Renal pelvis (tissue), 1 donor: ENCODE measurements at regions not wholly inside any gene's neighbourhood (a gene's known extent, or its start where the extent isn't known, plus 50 kb on each side); places are given as distances from the start of the nearest gene placed in this dataset.

Experiments
- DNase-seq: peaks from one replicate; pipeline ENCODE4 v3.0.0-alpha.2; 2013

GRCh38 chr20:37598100-37598543 is 70.4 kb upstream of the BLCAP start:
- peak; percentile 37 for DNase-seq

DNA sequence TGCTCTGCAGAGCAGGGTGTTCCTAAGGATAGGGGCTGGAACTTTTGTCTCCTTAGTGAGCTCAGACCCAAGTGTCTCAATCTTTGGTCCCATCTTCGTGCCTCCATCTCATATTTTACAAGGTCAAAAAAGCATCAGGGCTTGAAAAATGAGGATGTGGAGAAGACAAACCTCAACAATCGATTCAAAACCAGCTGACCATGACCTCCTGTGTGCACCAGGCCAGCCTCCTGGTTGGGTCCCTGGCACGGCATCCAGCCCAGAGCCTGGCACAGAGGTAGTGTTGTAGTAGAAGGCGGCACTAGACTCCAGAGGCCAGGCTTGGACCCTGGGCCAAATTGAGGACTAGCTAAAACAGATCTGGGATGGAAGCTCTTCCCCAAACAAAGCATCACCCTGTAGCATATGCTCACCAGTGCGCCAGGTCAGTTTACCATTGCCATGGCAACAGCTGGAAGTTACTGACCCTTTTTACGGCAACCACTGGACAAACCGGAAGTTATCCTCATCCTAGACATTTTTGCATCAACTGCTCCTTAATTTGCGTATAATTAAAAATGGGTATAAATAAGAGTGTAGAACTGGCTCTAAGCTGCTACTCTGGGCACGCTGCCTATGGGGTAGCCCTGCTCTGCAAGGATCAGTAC is 69.3 kb upstream of the BLCAP start:
- peak; percentile 29 for DNase-seq

GRCh38 chr20:37596168-37596567 is 68.5 kb upstream of the BLCAP start:
- no peak for DNase-seq

GRCh38 chr20:37593710-37594109 is 66.0 kb upstream of the BLCAP start:
- no peak for DNase-seq

GRCh38 chr20:37590938-37591490 is 63.3 kb upstream of the BLCAP start:
- no peak for DNase-seq

- DNase-seq: no peak
Observed at GRCh38 chr20:37586078-37586477, 58.4 kb upstream of the BLCAP start.

GRCh38 chr20:37584238-37584807 is 56.6 kb upstream of the BLCAP start:
- DNase-seq: no peak

DNA sequence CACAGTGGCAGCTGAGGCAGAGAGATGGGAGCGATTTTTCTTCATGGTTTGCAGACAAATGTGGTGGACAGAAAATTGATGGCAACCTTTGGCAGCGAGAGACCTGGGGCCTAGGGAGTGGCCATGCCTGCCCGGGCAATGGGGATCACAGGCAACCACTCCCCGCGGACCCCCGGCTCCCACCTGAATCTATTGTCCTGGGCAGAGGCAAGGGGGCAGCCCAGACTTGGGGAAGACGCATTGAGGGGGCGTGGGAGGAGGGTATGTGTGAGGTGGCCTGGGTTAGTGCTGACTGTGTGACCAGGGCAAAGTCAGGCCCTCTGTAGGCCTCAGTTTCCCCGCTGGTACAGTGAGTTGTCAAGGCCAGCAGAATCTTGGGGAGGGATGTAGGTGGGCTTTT is 53.6 kb upstream of the BLCAP start:
- DNase-seq: no peak

DNA sequence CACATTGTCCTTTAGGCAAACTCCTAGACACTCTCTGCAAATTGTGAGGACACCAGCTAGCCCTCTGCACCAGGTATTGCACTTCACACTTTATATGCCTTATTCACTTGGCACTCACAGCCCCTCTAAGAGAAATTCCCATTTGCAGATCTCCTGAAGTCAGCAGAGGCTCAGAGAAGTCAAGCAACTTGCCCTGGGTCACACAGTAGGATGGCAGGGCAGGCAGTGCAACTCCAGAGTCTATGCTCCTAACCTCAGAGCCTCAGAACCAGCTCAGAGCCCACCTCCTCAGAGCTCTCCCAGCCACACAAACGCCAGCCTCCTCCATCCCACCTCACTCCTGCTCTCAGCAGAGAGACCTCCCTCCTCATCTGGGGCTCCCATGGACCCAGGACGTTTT is 52.4 kb upstream of the BLCAP start:
- DNase-seq: no peak

DNA sequence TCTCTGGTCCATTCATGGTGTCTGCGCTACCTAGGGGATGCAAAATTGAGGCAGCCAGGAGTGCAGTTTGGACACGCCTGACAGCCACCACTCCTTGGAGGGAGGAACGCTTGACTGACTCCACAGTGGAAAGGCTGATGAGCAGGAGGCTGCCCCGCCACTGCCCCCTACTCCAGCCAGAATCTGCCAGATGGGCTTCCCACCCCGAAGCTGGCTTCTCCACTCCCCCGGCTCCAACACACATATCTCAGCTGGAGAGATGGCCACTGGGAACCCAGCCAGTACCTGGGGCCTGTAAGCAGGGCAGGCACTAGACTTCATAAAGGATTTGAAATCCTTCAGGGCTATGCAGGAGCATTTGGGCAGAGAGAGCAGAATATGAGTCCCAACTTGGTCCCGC is 51.4 kb upstream of the BLCAP start:
- no peak for DNase-seq

DNA sequence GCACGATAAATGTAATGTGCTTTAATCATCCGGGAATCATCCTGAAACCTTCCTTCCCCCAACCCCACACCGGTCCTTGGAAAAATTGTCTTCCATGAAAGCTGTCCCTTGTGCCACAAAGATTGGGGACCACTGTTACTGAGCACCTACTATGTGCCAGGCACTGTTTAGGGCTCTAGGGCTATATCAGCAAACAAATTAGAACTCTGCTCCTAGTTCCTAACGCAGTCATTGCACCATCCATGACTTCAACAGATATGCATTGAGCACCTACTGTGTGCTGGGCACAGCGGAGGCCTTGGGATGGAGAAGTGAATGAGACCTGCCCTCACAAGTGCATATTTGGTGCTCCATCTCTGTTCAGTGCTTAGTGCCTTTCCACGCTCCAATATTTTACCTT is 50.3 kb upstream of the BLCAP start:
- no peak for DNase-seq
